HG02852 (cell line): ENCODE measurements at regions not wholly inside any gene's neighbourhood (a gene's known extent, or its start where the extent isn't known, plus 50 kb on each side); places are given as distances from the start of the nearest gene placed in this dataset.
A peak's percentile ranks its signal among the peaks of the same experiment; 100 is the strongest.

Source experiments
- ATAC-seq: cut with Tn5 transposase; IDR thresholded peaks from one replicate; pipeline ENCODE4 v1.9.1; 2021; ENCODE audit warnings: mild to moderate bottlenecking, moderate library complexity; ENCODE audit not compliant: unreplicated experiment

DNA sequence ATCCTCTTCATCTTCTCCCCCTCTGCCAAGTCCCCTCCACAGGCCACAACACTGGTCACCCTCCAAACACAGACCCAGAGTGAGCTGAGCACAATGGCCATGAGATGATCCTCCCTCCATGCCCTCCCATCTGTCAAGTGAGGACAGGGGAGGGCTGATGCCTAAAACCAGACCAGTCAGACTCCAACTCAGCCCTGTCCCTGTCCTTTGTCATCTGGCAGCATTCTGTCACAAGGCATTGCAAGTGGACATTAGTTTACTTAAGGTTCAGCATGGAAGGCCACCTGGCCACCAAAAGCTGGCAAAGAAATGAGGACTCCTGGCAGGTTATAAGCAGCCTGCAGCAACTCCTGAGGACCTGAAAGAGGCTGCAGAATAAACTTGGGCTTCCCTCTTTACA lies 136.2 kb upstream of the SLC30A5 start:
- ATAC-seq, result no peak

DNA sequence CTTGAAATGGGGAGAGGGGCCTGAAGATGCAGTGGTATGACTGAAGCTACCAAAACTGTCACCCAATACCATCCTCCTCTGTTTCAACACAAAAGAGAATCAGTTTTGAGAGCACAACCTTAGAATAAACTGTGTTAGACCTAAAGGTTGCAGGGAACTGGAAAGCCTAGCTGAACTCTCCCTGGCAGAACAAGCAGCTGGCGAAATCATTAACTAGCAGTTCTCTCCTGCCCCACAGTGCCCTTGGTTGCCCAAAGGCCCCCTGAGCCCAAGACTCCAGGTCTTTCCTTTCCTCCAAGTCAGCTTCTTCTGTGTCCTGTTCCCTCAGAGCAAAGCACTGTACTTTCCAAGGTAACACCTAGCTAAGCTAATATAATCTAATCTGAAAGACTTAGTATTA lies 135.4 kb upstream of the SLC30A5 start:
- no peak for ATAC-seq

DNA sequence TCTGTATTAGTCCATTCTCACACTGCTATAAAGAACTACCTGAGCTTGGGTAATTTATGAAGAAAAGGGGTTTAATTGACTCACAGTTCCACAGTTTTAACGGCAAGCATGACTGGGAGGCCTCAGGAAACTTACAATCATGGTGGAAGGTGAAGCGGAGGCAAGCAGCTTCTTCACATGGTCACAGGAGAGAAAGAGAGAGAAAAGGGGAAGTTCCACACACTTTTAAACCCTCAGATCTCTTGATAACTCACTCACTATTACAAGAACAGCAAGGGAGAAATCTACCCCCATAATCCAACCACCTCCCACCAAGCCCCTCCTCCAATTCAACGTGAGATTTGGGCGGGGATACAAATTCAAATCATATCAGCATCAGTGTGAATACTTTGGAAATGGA lies 133.4 kb upstream of the SLC30A5 start:
- ATAC-seq, result no peak

DNA sequence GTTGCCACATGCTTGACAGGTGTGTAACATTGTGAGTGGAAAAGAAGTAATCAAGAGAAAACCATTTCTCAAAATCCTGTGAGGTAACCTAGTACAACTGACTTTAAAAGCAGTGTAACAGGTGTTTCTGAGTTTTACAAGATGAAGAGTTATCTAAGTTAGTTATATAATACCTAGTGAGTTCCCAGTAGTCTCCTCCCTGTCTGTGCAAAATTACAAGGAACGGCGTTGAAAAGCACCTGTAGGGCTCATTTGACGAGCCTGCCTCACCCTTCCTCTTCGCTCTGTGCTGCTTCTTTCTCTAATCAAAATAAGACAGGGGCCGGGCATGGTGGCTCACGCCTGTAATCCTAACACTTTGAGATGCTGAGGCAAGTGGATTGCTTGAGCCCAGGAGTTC lies 132.9 kb upstream of the SLC30A5 start:
- no peak for ATAC-seq

DNA sequence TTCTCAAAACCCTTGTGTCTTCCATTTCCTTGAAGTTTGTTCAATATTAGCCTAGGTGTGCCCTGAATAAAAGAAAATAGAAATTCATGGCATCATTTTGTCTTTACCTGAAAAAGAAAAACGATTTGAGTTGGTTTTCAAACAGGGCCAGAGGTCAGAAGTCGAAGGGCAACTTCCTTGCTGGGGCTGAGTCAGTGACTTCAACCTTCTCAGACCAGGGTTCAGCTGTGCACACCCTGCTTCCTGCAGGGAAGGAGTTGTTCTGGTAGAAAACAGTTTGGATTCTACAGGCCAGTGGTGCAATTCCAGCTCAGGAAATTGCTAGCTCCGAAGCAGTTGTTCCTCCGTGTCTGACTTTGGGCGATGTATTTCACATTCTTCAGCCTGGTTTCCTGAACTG lies 132.1 kb upstream of the SLC30A5 start:
- ATAC-seq, result no peak

DNA sequence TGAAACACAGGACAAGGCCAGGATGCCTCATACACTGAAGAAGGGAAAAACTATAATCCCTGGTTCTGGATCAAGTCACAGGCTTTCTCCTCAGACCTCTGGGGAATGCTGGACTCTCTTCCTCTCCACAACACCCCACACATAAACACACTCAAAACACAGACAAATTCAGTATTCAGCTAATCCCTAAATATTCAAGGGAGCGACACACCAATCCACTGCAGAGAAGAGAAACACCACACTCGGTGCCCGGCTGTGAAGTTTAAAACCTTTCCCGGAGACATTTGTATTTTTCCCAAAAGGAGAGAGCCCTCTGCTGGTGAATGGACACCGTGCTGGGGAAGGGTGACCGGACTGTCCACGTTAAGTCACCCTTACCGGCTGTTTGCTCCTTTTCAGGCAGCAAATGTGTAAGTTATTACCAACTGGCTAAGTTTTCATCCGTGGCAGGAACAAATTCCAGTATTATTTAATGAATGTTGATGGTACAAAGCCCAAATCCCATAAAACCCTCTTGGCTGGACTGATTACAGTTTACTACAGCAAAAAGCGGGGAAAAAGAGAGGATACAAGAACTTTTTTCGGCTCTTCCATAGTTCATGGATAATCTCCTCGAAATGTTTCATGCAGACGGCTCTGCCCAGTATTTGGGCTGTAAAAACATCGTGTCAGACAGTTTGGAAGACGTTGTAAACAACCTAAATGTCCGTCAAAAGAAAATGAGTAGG lies 130.9 kb upstream of the SLC30A5 start:
- no peak for ATAC-seq

DNA sequence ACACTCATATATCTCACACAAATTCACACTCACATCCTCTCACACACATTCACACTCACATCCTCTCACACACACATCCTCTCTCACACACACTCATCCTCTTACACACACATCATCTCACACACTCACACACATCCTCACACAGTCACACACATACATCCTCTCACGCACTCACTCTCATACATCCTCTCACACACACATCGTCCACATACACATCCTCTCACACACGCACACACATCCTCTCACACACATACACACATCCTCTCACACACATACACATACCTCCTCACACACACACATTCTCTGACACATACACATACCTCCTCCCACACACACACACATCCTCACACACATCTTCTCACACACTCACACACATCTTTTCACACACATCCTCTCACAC lies 129.1 kb upstream of the SLC30A5 start:
- ATAC-seq, result no peak

DNA sequence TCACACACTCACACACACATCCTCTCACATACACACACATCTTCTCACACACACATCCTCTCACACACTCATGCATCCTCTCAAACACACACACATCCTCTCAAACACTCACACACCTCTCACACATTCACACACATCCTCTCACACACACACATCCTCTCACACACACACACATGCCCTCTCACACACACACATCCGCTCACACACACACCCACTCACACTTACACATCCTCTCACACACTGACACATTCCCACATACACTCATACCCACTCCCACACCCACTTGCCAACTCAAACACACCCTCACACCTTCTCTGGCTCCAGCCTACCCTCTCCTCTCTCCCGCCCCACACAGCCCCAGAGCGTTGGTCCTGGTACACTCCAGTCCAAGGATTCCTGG lies 127.9 kb upstream of the SLC30A5 start:
- ATAC-seq, result no peak

DNA sequence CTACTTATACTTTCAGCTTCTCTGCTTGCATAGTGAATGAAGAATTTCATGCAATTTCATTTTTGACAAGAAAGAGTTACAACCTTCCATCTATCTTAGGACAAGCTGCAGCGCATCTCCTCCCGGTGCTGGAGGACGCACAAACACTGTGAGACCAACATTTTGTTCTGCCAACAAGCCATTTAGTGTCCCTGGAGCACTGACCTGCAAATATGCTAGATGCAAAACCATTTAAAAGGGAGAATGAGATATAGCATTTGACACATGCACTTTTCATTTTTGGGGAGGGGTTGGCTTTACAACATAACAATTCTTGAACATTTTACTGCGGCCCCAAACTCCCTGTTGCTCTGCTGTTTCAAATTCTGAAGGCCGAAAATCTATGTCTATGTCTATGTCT lies 127.2 kb upstream of the SLC30A5 start:
- ATAC-seq, result no peak

DNA sequence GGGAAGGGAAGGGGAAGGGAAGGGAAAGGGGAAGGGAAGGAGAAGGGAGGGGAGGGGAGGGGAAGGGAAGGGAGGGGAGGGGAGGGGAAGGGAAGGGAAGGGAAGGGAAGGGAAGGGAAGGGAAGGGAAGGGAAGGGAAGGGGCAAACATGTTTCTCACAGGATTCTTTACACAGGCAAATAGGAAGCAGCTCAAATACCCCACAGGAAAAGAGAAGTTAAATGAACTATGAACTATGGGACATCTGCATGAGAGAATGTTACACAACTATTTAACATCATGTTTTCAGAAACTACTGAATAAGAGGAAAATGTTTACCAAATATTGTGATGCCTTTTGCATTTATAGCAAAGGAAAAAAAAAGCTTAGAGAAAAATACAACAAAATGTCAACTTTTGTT lies 125.4 kb upstream of the SLC30A5 start:
- no peak for ATAC-seq

DNA sequence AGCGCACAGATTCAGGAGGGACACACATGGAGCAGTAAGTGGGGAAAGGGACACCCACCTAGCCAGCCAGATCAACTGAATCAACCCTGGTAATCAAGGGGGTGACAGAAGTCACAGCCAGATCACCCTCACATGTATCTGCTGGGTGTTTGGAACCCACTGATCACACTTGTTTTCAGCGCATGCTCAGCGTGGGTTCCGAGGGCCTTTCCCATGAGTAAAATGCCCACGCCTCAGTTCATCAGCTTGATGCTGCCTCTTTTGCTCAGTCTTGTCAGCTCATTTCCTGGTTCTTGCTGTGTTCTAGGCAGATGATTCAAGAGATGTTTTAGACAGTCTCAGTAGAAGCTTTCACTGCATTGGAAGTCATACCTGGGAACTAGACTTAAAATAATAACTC lies 123.2 kb upstream of the SLC30A5 start:
- no peak for ATAC-seq

DNA sequence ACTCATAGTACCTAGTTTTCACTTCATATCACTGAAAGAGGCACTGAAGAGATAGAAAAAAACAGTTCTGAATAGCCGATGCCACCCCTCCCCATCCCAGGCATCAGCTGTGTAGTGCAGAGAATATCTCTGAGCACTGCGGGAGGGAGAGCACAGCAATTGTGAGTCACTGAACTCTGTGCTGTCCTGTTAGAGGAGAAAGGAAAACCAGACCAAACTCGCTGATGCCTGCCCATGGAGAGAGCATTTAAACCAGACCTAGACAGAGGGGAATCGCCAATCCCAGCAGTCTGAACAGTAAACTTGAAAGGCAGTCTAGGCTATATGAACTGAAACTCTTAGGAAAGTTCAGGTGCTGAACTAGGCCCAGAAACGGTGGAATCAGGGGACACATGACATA lies 120.1 kb upstream of the SLC30A5 start:
- no peak for ATAC-seq

DNA sequence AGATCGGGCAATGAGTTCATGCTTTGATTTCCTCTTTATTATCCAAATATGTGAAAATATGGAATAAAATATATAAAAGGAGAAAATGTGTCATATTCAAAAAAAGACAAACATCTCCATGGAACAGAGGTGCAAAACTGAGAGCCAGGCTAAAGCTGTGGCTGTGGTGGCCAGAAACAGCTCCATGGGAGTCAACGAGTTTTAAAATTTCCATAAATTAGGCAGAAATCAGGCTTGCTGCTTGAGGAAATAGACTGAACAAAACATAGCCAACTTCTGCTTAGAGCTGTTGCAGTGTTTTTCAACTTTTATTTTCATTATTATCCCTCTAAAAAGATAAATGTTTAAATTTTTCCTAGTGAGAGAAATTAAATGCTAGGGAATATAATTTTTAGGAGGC lies 110.8 kb upstream of the SLC30A5 start:
- ATAC-seq, result no peak

DNA sequence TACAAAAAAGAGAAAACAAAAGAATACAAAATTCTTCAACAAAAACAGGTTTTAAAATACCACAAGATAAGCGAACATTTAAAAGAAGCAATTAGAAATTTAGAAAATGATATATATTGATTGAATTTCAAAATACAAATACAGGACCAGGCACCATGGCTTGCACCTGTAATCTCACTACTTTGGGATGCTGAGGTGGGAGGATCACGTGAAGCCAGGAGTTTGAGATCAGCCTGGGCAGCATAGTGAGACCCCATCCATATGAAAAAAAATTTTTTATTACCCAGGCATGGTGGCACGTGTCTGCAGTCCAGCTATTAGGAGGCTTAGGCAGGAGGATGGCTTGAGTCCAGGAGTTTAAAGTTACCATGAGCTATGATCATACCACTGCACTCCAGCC lies 109.9 kb upstream of the SLC30A5 start:
- ATAC-seq, result no peak

DNA sequence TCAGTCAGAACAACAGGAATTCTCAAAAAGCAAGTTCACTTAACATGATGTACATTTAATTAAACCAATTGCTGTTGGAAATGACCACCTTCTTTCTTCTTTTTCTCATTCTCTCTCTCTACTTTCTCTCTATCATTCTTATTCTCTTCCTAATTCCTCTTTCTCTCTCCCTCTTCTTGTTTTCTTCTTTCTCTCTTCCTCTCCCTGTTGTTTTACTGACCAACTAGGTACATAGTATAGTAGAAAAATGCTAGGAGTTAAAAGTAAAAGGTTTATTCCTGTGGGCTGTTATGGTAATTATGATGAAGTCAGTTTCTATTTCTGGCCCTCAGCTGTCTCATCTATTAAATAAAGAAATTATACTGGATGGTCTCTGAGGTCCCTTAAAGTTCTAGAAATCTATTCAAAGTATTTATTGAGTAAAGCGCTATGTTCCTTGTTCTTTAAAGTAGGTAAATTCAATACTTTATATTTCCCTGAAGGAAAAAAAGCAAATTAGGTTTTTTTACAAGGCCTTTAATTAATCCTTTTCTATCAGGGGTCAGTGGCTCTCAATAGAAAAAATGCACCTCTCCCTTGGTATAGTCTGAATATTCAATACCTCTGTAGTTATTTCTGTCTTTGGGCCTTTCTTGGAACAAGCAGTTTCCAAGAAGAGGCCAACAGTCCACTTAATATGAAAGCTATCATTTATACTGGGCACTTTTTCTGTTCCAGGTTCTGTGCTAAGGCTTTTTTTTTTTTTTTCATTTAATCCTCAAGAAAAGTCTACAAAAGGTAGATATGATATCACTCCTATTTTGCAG lies 102.3 kb upstream of the SLC30A5 start:
- no peak for ATAC-seq

DNA sequence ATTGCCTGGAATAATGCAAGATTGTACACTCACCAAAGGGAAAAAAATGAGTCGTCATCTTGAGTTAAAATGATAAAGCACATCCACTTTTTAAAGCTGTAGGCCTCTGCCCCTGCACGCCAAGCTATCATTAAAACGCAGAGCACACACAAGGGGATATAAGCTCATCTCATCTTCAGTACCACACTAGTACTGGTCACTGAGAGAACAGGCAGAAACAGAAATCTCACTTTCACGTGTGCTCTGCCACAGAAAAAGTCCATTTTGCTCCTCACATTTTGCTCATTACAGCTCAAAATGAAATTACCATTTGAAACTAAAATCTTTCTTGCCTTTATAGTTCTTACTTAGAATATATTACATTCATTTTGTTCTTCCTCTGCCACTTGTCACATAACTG lies 99.2 kb upstream of the SLC30A5 start:
- ATAC-seq, result peak; percentile 91

DNA sequence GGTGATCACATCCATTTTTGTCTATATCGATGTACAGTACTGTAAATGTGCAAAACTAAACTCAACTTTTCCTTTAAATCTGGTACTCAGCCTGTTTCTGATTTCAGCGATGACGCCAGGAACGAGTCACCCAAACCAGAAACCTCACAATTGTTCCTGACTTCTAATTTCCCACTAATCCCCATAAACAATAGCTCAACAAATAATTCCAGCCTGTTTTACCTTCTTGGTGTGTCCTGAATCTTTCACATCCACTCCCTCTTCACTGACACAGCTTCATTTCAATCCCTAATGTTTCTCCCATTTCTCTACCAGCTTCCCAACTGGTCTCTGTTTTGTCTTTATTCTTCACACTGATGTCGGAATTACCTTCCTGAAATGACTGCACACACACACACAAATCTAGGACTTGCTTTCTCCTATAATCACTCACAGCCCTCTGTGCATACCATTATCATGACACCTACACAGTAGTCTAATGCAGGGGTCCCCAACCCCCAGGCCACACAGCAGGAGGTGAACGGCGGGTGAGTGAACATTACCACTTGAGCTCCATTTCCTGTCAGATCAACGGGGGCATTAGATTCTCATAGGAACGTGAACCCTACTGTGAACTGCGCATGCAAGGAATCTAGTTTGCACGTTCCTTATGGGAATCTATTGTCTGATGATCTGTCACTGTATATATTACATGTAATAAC lies 97.8 kb upstream of the SLC30A5 start:
- no peak for ATAC-seq

DNA sequence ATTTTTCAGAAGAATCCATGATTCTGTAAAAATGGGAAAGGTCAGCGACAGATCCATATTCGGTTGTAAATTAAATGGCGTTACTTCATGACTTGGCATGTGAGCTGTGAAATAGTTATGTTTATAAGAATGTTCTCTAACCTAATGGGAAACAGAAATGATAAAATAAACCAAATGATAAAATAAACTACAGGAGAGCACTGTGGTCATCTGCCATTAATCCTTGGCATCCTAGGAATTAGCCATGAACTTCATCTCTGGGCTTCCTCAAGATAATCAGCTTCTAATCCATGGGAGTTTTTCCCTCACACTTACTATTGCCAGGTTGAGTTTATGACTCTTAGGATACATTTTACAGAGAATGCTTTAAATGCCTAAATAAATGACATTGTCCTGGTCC lies 94.6 kb upstream of the SLC30A5 start:
- ATAC-seq, result no peak

DNA sequence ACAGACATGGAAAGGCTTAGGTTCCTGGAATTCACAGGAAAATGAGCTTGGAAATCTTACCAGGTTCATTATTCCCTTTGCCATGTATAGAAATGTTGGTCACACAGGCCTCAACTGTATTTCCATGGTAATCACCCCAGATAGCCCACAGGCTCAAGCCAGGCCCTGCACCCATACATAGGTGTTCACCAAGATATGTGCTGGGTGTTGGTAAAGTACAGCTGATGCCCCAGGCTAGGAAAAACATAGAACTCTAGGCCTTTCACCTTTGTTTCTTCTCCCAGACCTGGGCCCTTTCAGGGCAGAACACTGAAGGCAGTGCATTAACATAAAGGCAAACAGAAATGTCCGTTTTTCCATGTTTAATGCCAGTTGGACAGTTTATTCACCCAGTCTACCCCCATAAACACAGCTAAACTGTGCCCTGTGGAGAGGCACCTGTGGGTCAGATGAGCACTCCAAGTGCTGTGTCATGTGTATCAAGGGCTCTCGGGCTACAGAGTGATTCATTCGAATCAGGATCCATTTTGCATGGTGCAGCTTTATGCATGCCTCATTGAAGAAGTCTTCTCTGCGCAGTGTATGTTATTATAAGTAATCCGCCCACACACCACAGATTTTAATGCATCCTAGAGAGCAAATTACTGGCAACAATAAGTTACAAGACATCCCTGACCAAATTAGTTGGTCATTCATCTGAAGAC lies 93.4 kb upstream of the SLC30A5 start:
- no peak for ATAC-seq

DNA sequence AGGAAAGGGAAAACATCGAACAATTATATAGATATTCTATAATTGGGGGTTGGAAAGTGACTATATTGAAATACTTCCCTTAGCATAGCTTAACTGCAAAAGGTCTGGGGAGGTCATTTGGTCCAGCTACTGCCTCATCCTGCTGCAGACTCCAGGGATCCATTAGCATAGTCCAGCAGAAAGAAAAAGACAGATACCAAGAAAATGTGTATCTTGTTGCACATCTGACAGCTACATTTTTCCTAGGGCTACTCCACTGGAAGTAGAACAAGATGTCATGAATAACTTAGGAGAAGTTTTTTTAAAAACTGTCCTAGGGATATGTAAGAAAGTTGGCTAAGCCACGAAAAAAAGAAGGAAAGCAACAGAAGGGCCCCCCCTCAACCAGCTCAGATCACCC lies 92.9 kb upstream of the SLC30A5 start:
- no peak for ATAC-seq

DNA sequence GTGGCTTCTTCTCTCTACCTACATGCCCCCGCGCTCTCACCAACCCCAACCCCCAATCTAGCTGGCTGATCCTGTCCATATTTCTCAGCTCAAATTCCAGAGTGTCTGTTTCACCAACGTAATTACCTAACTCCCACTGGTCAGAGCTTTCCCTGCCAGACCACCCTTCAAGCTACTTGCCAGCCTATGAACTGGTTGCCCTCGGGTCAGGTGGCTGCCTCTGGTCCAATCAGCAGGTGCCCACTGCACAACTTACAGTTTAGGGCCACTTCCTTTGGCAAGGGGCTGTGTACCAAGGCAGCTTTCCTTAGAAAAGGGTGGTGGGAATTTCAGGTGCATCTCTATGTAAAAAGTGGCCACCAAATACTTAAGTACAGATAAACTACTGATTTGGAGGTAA lies 92.2 kb upstream of the SLC30A5 start:
- no peak for ATAC-seq
